Astrocyte of the hippocampus (primary cell): ENCODE measurements at regions not wholly inside any gene's neighbourhood (a gene's known extent, or its start where the extent isn't known, plus 50 kb on each side); places are given as distances from the start of the nearest gene placed in this dataset.
A peak's percentile ranks its signal among the peaks of the same experiment; 100 is the strongest.
"Not testable (repeated sequence)": the region's sequence is repeated elsewhere in the genome, so short reads cannot be mapped to it uniquely, and the experiment has no call there.

Source experiments
- DNase-seq: peaks from one replicate; pipeline ENCODE4 v3.0.0; 2011; ENCODE audit warnings: low read depth, low spot score

DNA sequence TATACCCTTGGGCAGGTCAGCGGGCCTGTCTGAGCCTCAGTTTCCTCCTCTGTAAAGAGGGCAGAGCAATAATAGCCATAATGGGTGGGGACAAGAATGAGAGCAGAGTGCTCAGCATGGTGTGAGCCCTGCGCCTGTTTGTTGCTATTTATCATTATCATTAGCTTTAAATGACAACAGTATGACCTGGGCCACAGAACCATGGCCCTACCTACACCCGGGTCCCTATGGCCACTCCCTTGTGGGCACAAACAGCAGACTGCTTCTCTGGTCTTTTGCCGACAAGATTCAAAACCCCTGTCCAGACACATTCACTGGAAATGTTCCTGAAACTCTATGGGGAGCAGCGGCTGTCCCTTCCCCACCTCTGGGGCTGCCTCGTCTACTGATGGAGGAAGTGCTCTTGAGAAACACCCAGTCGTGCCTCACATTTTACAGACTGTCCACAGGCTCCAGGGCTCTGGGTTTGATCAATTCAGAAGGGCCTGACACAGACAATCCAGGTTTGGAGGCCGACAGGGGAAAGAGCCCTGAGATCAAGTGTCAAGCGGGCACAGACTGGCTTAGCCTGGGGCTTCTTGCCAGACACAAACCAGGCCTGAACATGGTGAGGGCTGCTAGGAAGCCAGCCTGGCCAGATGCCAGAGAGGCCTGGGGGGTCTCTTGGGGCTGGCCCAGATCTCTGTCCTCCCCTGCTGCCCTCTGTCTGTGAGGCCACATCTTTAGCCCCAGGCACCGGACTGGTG is 112.5 kb upstream of the CD82 start:
- DNase-seq: no peak

DNA sequence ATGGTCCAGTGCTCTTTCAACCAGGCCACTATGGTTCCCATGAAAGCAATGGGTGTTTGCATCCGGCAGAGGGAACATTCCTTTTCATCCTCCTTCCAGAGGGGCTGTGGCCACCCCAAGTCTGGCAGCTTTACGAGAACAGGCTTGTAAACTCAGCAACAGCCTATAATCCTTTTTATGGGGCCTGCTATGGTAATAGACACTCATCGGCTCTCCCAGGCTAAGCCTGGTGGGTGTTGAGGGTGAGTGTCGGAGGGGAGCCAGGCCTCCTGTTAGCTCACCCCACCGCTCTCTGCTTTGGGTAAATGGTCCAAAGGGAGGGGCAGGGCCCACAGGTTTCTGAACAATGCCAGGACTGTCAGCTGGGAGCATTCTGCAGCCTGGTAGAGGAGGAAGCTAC is 111.6 kb upstream of the CD82 start:
- DNase-seq: no peak

DNA sequence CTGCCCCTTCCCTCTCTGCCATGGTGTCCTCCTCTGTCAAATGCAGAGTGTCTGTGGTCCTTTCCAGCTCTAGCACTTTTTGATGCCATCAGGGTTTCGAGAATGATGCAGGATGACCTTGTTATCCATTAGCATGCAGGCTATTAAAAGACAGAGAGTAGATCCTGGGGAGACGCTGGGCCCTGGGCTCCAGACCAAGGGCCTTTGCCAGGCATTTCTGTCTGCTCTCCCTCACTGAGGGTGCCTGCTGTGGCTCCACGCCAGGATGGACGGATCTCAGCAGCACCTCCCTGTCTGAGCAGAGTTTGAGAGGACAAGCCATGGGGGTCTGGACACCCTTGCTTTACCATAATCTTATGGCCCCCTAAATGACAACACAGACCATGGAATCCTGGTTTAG is 110.8 kb upstream of the CD82 start:
- no peak for DNase-seq

DNA sequence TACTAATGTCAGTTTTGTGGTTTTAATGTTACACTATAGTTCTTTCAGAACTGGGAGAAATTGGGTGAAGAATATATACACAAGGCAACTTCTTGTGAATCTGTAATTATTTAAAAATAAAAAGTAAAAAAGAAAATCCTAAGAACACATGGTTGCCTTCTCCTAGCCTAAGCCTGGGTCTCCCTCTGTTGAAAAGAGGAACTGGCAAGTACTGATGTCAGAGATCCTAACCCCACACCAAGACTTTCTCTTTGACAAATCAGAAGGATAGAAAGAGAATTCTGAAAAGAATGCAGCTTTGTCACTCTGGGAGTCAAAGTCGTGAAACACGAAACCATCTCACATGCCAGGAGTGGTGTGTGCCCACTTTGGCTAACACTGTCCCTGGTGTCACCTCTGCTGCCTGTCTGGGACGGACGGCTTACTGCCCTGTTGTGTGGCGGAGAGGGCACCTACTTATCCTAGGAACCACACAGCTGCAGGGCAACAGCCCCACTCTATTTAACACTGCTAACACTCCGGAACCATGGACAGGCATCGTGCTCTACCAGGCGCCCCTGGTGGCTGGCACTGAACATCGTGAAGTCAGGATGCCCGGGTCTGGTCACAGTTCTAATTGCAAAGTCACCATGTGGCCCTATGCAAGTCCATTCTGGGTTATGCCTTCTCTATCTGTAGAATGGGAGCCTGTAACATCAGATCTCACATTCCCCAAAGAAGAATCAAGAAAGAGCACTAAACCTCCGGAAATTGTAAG is 108.7 kb upstream of the CD82 start:
- DNase-seq: no peak

DNA sequence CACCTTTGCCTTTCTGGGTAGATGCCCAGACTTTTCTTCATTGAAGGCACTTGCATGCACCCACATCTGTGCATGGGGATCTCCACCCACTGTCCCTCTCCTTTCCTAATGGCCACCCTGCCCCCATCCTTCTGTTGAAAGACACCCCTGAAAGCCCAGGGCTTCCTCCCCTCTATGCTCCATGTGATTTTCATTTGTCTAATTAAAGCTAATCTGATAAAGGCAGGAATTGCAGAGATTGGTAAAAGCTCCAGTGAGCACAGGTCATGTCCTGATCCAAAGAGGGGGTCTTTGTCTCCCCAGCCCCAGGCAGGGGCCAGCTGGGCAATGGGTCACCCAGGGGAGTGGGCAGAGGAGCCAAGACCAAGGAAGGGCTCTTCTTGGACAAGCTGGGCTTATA is 107.6 kb upstream of the CD82 start:
- no peak for DNase-seq

DNA sequence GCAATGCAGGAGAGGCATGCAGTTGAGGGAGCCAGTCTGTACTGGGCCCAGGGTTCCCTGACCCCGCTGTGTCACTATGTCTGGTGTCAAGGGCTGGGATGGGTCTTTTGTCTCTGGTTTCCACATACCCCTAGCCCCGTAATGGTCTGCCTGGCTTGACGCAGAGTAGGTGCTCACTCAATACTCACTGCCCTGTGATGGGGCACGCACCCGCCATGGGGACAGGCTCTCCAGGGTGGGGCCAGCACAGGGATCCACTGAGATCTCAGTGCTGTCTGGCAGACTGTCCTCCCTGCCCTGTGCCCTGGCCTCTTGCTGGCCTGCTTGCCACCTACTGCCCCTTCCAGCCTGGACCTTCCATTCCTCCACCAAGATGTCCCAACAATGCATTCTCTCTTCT is 101.7 kb upstream of the CD82 start:
- no peak for DNase-seq

DNA sequence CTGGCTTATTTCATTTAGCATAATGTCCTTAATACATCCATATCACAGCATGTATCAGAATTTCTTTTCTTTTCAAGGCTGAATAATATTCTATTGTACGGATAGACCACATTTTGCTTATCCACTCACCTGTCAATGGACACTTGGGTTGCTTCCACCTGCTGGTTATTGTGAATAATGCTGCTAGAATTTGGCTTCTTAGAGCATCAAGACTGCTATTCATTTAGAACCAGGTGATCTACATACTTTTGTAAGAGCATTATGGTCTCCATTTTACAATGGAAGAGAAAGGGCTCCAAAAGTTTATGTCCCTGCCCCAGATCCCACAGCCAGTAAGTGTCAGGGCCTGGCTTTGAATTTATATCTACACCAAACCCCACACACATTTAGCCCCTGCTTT is 100.7 kb upstream of the CD82 start:
- no peak for DNase-seq

DNA sequence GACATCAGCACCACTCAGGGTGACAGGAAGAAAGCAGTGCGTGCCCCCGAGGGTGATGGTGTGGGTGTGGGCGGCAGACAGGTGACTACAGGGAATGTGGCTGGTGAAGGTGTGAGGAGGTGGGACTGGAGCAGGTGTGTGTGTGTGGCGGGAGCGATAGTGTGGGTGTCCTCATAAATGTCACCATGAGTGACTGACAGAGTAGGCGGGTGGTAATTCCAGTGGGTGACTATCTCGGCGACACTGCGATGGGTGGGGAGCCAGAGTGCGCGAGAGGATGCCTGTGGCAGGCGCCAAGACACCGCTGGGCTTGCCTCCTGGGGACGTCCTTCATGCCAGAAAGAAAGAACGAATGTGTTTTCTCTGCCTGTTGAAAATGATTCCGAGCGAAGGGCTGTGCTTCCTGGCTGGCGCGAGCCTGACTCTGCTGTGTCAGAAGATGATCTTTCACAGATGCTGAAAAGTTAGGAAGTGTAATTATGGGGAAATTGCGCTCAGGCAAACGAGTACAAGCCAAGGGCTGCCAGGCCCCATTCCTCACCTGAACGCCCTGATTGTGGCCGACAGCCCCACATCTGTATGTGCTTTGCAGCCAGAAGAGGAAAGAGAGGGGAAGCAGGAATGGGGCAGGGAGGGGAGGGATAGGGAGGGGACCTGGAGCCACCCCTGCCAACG is 98.8 kb upstream of the CD82 start:
- no peak for DNase-seq

DNA sequence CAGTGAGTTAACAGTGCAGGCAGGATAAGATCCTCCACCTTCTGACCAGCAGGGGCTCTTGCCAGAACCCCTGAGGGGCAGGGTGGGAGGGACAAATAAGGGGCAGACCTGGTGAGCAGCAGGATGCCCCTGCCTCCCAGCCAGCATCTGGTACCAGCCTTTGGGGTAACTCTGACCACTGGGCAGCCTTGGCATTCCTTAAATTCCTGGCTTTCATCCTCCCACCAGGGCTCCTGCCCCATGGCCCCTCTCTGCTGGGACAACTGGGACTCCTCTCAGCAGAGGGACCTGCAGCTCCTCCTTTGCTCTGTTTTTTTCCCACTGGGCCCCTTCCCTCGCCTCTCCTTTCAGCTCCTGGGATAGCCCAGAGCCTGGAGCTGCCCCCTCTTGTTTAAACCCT is 98.0 kb upstream of the CD82 start:
- no peak for DNase-seq

DNA sequence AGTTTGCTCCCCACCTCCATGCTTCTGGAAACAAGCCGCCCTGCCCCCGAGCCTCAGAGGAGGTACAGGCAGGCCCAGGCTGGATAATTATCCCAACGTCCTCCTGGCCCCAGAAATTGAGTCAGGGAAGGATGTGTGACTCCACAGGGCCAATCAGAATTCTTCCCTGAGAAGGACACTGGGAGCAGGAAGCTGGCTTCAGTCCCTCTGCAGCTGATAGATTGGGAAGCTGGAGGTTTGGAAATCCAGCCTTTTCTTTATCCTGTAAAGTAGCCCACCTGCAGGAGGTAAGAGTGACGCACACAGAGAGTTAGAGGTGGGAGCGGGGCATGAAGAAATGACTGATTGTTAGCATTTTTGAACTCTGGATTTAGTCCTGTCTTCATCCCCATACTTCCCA is 97.5 kb upstream of the CD82 start:
- no peak for DNase-seq

DNA sequence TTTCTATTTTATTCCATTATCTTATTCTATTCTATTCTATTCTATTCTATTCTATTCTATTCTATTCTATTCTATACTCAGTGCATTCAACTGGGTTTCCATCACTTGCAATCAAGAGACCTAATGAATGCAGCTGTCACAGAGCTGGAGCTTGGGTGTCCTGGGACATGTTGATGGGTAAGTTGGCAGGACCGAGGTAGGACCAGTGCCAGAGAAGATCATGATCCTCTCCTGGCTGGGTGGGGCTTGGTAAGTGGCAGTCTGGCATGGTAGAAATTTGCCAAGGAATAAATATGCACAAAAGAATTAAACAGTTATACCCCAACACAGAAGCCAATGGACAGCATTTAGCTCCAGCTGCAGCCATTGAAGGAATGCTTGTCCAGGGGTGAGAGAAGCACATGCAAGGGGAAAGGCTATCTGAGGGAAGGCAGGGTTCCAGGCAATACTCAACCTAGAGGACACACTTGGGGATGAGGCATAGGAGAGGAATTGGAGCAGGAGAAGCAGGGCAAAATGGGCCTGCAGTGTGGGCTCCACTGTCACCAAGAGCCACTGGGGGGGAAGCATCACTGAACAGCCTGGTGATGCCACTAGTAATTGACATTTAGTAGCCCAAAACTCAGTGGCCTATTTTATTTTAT is 97.0 kb upstream of the CD82 start:
- no peak for DNase-seq

DNA sequence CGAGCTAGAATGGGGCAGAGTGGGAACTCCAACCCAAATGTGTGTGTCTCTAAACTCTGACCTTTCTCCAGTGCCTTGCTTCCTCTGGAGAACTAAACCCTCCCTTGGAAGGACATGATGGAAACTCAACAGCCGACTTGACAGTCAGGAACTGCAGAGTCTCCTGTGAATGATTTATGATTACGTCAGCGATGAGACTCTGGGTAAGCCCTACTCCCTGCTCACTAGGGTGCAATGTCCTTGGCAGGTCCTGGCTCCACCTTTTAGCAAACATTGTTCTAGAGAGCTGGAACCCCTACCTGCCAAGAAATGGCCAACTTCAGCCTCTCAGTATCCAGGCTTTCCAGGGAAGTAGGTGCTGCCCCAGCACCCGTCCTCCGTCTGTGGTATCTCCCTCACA is 96.1 kb upstream of the CD82 start:
- DNase-seq: no peak

DNA sequence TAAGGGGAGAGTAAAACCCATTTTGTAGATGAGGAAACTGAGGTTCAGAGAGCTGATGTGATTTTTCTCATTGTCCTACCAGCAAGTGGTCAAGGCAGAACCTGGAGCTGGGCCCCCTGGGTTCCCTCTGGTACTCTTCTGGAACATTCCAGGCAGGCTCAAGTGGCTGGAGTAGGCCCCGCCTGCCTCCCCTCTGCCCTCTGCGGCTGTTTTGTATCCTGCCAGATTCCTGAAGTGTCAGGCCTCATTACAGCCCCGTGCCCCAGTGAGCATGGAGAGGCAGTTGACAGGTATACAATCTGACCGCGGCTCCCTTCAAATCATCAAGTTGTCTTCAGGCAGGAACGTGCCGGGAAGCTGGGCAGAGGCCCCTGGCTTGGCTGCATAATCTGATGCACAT is 94.6 kb upstream of the CD82 start:
- DNase-seq: no peak

DNA sequence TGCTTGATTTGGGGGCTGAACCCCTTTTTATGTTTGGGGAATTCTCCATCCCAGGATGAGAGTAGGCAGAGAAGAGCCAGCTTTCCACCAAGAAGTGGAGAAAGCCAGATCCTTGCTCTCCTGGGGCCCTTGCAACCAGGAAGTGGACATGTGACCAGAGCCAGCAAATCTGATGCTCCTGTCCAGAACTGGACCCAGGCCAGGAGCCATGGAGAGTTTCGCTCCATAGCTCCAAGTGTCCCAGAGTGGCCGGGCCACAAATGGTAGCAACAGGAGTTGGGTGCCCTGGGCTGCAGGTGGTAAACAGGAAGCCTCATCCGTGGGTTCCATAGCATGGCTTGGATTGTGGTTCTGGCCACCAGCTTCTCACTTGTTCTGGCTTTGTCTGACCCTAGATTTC is 93.9 kb upstream of the CD82 start:
- no peak for DNase-seq

DNA sequence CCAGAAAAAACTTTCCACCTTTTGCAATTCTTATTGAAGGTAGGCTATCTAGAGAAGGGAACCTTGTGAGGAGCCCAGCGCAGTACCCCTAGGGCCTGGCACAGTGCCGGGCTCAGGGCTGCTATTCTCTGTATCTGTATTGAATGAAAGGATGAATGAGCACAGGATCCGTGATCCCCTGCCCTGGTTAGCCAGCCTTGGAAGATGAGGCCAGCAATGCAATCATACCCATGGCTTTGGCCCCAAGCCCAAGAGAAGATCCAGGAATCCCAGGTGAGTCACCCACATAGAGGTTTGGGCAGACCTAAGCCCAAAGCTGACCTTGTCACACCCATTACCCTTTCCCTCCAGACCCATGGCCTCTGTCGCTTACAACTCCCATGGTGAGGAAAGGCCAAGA is 92.5 kb upstream of the CD82 start:
- DNase-seq: no peak

DNA sequence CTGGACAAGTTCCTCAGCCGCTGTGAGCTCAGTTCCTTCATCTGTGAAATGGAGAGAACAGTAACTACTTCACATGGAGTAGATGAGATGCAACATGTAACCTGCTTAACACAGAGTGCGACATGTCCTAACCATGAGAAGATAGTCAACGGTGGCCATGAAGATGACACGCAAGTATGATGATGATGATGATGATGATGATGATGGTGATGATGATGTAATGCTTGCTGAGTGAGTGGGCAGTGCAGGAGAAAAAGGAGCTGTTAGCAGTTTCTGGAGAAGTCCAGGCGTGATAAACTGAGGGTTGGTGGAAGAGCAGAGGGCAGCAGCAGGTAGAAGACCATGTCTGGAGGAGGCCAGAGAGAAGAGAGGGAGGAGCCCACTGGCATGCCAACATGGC is 90.8 kb upstream of the CD82 start:
- DNase-seq: no peak

DNA sequence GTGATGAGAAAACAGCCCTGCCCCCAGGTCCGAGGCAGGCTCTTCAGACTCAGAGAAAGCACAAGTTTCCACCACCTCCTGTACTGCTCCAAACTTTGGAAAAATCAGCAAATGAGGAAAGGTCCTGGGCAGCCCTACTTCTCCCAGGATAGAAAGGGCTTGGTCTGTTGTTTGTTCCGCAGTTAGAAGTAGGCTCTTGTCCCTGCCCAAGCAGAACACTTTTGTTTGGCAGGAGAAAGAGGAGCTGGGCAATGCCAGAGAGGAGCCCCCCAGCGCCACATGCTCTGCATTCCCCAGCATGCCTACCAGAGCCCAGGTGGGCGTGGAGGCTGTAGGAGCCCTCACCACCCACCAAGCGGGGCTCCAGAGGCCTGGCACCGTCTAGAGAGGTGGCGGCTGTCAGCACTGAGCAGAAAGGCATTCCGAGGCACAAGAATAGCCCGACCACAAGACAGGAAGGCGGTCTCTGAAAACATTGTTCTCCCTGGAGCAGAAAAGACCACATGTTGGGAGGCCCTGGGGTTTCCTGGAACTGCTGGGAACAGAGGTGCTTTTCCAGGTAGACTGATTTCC is 90.3 kb upstream of the CD82 start:
- no peak for DNase-seq

DNA sequence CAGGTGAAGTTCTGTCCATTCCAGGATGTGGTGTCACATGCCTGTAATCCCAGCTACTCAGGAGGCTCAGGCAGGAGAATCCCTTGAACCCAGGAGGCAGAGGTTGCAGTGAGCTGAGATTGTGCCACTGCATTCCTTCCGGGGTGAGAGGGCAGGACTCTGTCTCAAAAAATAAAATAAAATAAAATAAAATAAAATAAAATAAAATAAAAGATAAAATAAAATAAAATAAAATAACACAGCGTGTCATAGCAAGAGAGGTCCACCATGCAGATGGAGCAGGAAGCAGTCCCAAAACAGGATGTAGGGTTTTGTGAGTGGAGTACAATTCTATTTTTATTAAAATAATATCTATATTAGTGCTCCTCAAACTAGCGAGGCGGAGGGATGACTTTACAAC is 83.1 kb upstream of the CD82 start:
- DNase-seq: not testable (repeated sequence)

DNA sequence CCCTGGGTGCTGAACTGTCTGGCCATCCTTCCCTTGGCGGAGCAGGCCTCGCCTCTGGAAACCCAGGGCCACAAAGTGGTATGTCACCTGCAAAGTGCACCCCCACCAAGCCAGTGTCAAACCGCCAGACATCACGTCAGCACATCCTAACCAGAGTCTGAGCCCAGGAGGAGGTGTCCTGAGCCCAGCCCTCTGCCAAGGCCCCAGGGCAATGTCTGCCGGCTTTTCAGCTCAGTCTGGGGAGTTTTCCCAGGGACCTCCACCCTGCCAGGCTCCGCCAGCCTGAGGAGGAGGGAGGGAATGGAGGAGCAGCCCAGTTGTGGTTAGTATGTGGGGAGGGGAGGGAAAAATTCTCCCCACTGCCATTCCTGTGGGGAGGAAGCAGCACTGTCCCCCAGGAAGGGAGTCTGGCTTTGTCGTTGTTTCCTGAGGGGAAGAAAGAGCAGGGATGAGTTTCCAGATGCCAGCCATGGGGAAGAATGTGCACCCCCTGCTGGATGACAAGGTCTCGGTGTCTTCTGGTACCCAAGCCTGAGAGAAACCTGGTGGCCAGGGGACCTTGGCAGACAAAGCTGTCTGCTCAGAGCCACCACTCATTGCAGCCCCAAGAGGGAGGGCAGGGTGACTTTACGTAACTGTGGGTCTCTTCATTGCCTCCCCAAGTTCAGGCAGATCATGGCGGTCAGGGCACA is 81.4 kb upstream of the CD82 start:
- peak; percentile 28 for DNase-seq

DNA sequence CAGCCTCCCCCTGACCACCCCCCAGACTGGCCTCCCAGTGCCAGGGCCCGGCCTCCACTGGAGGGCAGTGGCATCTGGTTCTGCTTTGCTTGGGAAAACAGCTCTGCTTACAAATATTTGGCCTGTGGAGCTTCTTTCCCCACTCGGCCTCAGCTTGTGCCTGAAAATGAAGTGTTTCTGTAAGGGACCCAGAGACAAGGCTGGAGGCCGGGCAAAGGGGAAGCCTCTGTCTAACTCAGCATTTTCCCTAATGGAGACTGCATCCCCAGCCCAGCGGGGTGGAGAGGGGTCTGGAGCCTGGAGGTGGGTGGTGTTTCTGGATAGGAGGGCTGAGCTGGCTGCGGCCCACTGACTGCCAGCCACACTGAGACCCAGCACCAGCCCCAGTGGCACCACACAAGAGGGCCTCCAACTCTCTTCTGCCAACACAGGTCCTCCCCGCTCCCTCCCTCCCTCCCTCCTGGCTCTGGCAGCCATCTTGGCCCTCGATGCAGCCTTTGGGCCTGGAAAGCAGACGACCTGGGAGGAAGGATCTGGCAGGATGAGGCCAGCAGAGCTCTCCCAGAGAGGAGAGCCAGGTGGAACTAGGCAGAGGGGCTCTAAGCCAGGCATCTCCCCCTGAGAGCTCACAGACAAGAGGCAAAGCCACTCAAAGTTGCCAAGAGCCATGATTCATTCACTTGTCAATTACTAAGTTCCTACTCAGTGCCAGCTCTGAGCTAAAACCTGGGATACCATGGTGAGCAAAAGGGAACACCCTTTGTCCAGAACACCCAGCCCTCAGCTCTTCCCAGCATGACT is 77.1 kb upstream of the CD82 start:
- no peak for DNase-seq

DNA sequence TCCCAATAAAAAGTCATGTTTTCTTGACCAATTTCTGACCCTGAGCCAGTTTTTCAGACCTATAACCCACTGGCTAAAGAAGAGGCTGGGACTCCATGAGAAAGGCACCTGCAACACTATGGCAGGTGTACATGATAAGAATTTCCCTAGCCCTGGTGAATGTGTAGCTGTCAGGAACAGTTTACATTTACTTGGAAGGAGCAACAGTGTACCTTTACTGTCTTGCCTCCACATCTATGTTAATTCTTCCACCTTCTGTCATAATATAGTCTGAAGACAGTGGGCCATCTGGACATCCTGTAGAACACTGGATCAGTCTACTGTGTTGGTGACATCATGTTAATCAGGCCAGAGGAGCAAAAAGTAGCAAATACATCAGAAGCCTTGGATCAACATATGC is 72.1 kb upstream of the CD82 start:
- DNase-seq: no peak
